ENCODE measurements at regions not wholly inside any gene's neighbourhood (a gene's known extent, or its start where the extent isn't known, plus 50 kb on each side); places are given as distances from the start of the nearest gene placed in this dataset.

- TF ChIP-seq, protein P1, sequence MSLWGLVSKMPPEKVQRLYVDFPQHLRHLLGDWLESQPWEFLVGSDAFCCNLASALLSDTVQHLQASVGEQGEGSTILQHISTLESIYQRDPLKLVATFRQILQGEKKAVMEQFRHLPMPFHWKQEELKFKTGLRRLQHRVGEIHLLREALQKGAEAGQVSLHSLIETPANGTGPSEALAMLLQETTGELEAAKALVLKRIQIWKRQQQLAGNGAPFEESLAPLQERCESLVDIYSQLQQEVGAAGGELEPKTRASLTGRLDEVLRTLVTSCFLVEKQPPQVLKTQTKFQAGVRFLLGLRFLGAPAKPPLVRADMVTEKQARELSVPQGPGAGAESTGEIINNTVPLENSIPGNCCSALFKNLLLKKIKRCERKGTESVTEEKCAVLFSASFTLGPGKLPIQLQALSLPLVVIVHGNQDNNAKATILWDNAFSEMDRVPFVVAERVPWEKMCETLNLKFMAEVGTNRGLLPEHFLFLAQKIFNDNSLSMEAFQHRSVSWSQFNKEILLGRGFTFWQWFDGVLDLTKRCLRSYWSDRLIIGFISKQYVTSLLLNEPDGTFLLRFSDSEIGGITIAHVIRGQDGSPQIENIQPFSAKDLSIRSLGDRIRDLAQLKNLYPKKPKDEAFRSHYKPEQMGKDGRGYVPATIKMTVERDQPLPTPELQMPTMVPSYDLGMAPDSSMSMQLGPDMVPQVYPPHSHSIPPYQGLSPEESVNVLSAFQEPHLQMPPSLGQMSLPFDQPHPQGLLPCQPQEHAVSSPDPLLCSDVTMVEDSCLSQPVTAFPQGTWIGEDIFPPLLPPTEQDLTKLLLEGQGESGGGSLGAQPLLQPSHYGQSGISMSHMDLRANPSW (CRISPR knock-in tag; IDR thresholded peaks at IDR 0.05; ENCODE audit: borderline replicate concordance) = no peak
- TF ChIP-seq ZNF460 (CRISPR knock-in tag; IDR thresholded peaks at IDR 0.05; ENCODE audit: borderline replicate concordance) = no peak
- no peak for TF ChIP-seq REXO4 (CRISPR knock-in tag; IDR thresholded peaks at IDR 0.05; ENCODE audit: borderline replicate concordance)
- no peak for TF ChIP-seq ARNTL (CRISPR knock-in tag; IDR thresholded peaks at IDR 0.05)
- TF ChIP-seq, protein P2, sequence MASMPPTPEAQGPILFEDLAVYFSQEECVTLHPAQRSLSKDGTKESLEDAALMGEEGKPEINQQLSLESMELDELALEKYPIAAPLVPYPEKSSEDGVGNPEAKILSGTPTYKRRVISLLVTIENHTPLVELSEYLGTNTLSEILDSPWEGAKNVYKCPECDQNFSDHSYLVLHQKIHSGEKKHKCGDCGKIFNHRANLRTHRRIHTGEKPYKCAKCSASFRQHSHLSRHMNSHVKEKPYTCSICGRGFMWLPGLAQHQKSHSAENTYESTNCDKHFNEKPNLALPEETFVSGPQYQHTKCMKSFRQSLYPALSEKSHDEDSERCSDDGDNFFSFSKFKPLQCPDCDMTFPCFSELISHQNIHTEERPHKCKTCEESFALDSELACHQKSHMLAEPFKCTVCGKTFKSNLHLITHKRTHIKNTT (CRISPR knock-in tag; IDR thresholded peaks at IDR 0.05) = no peak
- TF ChIP-seq, protein P3, sequence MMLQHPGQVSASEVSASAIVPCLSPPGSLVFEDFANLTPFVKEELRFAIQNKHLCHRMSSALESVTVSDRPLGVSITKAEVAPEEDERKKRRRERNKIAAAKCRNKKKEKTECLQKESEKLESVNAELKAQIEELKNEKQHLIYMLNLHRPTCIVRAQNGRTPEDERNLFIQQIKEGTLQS (CRISPR knock-in tag; IDR thresholded peaks at IDR 0.05) = no peak
- no peak for TF ChIP-seq CHD4 (IDR thresholded peaks at IDR 0.05; ENCODE audit: borderline replicate concordance, low read length)
- TF ChIP-seq ZBTB46 (CRISPR knock-in tag; IDR thresholded peaks at IDR 0.05; ENCODE audit: borderline replicate concordance) = no peak
- TF ChIP-seq, protein P4, sequence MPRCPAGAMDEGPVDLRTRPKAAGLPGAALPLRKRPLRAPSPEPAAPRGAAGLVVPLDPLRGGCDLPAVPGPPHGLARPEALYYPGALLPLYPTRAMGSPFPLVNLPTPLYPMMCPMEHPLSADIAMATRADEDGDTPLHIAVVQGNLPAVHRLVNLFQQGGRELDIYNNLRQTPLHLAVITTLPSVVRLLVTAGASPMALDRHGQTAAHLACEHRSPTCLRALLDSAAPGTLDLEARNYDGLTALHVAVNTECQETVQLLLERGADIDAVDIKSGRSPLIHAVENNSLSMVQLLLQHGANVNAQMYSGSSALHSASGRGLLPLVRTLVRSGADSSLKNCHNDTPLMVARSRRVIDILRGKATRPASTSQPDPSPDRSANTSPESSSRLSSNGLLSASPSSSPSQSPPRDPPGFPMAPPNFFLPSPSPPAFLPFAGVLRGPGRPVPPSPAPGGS (CRISPR knock-in tag; IDR thresholded peaks at IDR 0.05) = no peak
- no peak for TF ChIP-seq ZNF75D (CRISPR knock-in tag; IDR thresholded peaks at IDR 0.05; ENCODE audit: borderline replicate concordance)
- TF ChIP-seq ZNF770 (CRISPR knock-in tag; IDR thresholded peaks at IDR 0.05) = no peak
- no peak for TF ChIP-seq ELF3 (CRISPR knock-in tag; IDR thresholded peaks at IDR 0.05)
- TF ChIP-seq, protein P5, sequence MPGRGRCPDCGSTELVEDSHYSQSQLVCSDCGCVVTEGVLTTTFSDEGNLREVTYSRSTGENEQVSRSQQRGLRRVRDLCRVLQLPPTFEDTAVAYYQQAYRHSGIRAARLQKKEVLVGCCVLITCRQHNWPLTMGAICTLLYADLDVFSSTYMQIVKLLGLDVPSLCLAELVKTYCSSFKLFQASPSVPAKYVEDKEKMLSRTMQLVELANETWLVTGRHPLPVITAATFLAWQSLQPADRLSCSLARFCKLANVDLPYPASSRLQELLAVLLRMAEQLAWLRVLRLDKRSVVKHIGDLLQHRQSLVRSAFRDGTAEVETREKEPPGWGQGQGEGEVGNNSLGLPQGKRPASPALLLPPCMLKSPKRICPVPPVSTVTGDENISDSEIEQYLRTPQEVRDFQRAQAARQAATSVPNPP (CRISPR knock-in tag; IDR thresholded peaks at IDR 0.05) = no peak
These were observed 94.6 kb downstream of the ING1 start (continued) for GRCh38 chr13:110808138-110808537.

All from HepG2 (cell line).